PC-3 (cell line): ENCODE measurements at regions not wholly inside any gene's neighbourhood (a gene's known extent, or its start where the extent isn't known, plus 50 kb on each side); places are given as distances from the start of the nearest gene placed in this dataset.

Source experiments
- ATAC-seq: fragments of 200-7000 bp; cut with Tn5 transposase; 2 replicates; pipeline ENCODE4 v1.9.1; 2020; ENCODE audit warnings: mild to moderate bottlenecking, moderate library complexity
- BruUV-seq: library from RNA; stranded (reverse); fragments of 400-500 nt; replicated peaks from 2 replicates; lab custom pipeline; 2021; lab: Mats Ljungman, UMichigan
- CTCF ChIA-PET: fragments of 300-600 bp; sonication (Branson Sonifier 250); formaldehyde crosslinking; loops from one replicate; lab custom pipeline; 2022; ENCODE audit warnings: antibody characterized with exemption; lab: Charles Lee
- POLR2A ChIA-PET: fragments of 300-600 bp; sonication (Branson Sonifier 250); formaldehyde crosslinking; loops from one replicate; lab custom pipeline; 2022; ENCODE audit warnings: antibody characterized with exemption; ENCODE audit not compliant: unreplicated experiment; lab: Charles Lee
- DNase-seq: peaks from one replicate; pipeline ENCODE4 v3.0.0-alpha.2; 2015
- H2AFZ ChIP-seq: fragments of 300-600 bp; sonication (generic); 2 replicates; pipeline ENCODE4 v1.6.0; 2016; ENCODE audit warnings: antibody characterized with exemption, low read length
- H3F3A ChIP-seq: fragments of 300-600 bp; sonication (generic); one replicate; pipeline ENCODE4 v1.6.0; 2017; ENCODE audit warnings: antibody characterized with exemption, low read length, control low read depth, mild to moderate bottlenecking; ENCODE audit not compliant: unreplicated experiment
- H3K27ac ChIP-seq: fragments of 300-600 bp; sonication (generic); 2 replicates; pipeline ENCODE4 v1.5.1; 2016; ENCODE audit warnings: mild to moderate bottlenecking, low read length
- H3K27me3 ChIP-seq: fragments of 300-600 bp; sonication (generic); 2 replicates; pipeline ENCODE4 v1.6.1; 2016; ENCODE audit warnings: low read length, mixed read lengths
- H3K36me3 ChIP-seq: fragments of 300-600 bp; sonication (generic); 2 replicates; pipeline ENCODE4 v1.6.1; 2016; ENCODE audit warnings: low read depth, mixed run types, low read length, mixed read lengths
- H3K4me1 ChIP-seq: fragments of 300-600 bp; sonication (generic); 2 replicates; pipeline ENCODE4 v1.5.1; 2016; ENCODE audit warnings: low read length; ENCODE audit not compliant: insufficient read depth
- H3K4me2 ChIP-seq: fragments of 300-600 bp; sonication (generic); 2 replicates; pipeline ENCODE4 v1.6.0; 2016; ENCODE audit warnings: low read length
- H3K4me3 ChIP-seq: fragments of 300-600 bp; sonication (generic); 2 replicates; pipeline ENCODE4 v1.5.1; 2016; ENCODE audit warnings: mild to moderate bottlenecking, low read length, mixed read lengths
- H3K79me2 ChIP-seq: fragments of 300-600 bp; sonication (generic); 2 replicates; pipeline ENCODE4 v1.6.1; 2017; ENCODE audit warnings: low read length, mixed read lengths
- H3K9ac ChIP-seq: fragments of 300-600 bp; sonication (generic); 2 replicates; pipeline ENCODE4 v1.6.0; 2016; ENCODE audit warnings: mild to moderate bottlenecking, low read length
- H3K9me2 ChIP-seq: fragments of 300-600 bp; sonication (generic); replicated peaks from 2 replicates; pipeline ENCODE4 v1.6.1; 2016; ENCODE audit warnings: mixed run types, low read length, mixed read lengths
- H3K9me3 ChIP-seq: fragments of 300-600 bp; sonication (generic); 2 replicates; pipeline ENCODE4 v1.6.1; 2016; ENCODE audit warnings: low read length, mixed read lengths
- H4K20me1 ChIP-seq: fragments of 300-600 bp; sonication (generic); 2 replicates; pipeline ENCODE4 v1.6.1; 2016; ENCODE audit warnings: low read length, mixed read lengths
- EZH2 ChIP-seq: fragments of 300-600 bp; sonication (generic); IDR thresholded peaks from one replicate; pipeline ENCODE4 v1.6.1; 2017; ENCODE audit warnings: antibody characterized with exemption, mild to moderate bottlenecking, low read length; ENCODE audit not compliant: unreplicated experiment
- EZH2phosphoT487 ChIP-seq: fragments of 300-600 bp; sonication (generic); IDR thresholded peaks from 2 replicates; pipeline ENCODE4 v1.6.1; 2018; ENCODE audit warnings: mild to moderate bottlenecking, antibody characterized with exemption, low read length, borderline replicate concordance
- intact Hi-C: fragments of 100-400 bp; cut with micrococcal nuclease; formaldehyde crosslinking; loops from 2 replicates; pipeline ENCODE4 v1.9.0; 2023
- TF ChIP-seq, protein P1 (sequence below): fragments of 300-600 bp; sonication (generic); conservative IDR thresholded peaks from 2 replicates; pipeline ENCODE4 v1.5.1; 2017; ENCODE audit warnings: antibody characterized with exemption, low read depth, mild to moderate bottlenecking, low read length

DNA sequence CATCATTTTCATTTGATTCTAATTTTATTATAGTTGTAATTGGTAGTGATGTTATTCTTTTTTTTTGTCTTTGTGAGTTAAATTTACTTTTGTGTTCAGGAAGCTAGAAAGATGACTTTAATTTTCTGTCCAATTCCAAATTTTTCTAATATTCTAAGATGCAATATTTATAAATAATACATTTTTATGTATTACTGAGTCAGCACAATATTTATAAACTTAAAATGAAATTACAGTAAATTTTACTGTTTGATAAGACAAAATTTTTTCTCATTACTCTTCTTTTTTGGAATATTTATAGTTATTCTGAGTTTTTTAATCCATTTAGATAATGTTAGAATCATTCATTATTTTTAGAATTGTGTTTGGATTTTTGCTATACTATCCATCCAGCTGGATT is 1637.9 kb upstream of the ACO1 start:
- H4K20me1 ChIP-seq: no peaks in the 10 kb centered on the region
- no peaks in the 10 kb centered on the region for H3K27me3 ChIP-seq
- ChIA-PET CTCF (no interaction called here), POLR2A (no interaction called here)
- no peak overlapping the region for H2AFZ ChIP-seq
- no peaks in the 10 kb centered on the region for H3K4me1 ChIP-seq
- H3K9ac ChIP-seq: no peak overlapping the region
- no peaks in the 10 kb centered on the region for H3F3A ChIP-seq
- TF ChIP-seq, protein P1, sequence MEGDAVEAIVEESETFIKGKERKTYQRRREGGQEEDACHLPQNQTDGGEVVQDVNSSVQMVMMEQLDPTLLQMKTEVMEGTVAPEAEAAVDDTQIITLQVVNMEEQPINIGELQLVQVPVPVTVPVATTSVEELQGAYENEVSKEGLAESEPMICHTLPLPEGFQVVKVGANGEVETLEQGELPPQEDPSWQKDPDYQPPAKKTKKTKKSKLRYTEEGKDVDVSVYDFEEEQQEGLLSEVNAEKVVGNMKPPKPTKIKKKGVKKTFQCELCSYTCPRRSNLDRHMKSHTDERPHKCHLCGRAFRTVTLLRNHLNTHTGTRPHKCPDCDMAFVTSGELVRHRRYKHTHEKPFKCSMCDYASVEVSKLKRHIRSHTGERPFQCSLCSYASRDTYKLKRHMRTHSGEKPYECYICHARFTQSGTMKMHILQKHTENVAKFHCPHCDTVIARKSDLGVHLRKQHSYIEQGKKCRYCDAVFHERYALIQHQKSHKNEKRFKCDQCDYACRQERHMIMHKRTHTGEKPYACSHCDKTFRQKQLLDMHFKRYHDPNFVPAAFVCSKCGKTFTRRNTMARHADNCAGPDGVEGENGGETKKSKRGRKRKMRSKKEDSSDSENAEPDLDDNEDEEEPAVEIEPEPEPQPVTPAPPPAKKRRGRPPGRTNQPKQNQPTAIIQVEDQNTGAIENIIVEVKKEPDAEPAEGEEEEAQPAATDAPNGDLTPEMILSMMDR: no peak
- TF ChIP-seq EZH2: no peak
- TF ChIP-seq EZH2phosphoT487: no peak
- no peaks in the 10 kb centered on the region for H3K79me2 ChIP-seq
- intact Hi-C loops: no loop called here
- H3K4me3 ChIP-seq: no peak overlapping the region
- H3K4me2 ChIP-seq: no peak overlapping the region
- H3K36me3 ChIP-seq: no peaks in the 10 kb centered on the region
- ATAC-seq (no peak), DNase-seq (no peak)
- H3K9me3 ChIP-seq: no peaks in the 10 kb centered on the region
- no peaks in the 10 kb centered on the region for H3K9me2 ChIP-seq
- BruUV-seq: no TSS peak
- no peak overlapping the region for H3K27ac ChIP-seq

DNA sequence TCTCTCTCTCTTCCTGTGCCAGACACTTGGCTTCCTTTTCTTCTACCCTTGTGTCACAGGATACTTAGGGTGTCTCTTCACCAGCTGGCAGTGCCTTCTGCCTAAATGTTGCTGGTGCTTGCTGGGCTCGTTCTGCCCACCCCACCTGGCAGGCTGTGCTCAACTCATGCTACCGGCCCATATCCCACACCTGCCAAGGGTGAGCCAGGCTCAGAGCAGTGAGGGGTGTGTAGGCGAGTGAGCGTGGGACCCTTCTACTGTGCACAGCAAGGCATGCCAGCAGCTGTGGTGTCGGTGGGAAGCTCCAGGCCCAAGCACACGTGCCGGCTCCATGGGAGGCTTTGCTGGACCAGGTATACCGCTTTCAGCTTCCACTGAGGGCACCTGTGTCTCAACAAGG is 1626.7 kb upstream of the ACO1 start:
- ChIA-PET POLR2A (no interaction called here), CTCF (no interaction called here)
- TF ChIP-seq, protein P1: no peak
- no peak overlapping the region for H3K4me2 ChIP-seq
- no TSS peak for BruUV-seq
- H3K4me3 ChIP-seq: no peak overlapping the region
- H3K27ac ChIP-seq: no peak overlapping the region
- no peak for ATAC-seq
- H3F3A ChIP-seq: no peaks in the 10 kb centered on the region
- H2AFZ ChIP-seq: no peak overlapping the region
- H3K9ac ChIP-seq: no peak overlapping the region
- no peaks in the 10 kb centered on the region for H3K36me3 ChIP-seq
- intact Hi-C loops: no loop called here
- H3K9me2 ChIP-seq: no peaks in the 10 kb centered on the region
- no peaks in the 10 kb centered on the region for H3K4me1 ChIP-seq
- H4K20me1 ChIP-seq: no peaks in the 10 kb centered on the region
- no peaks in the 10 kb centered on the region for H3K79me2 ChIP-seq
- DNase-seq: no peak
- H3K9me3 ChIP-seq: no peaks in the 10 kb centered on the region
- peaks cover 4% of the 10 kb centered on the region; the same call in 1 of the 2 replicates for H3K27me3 ChIP-seq

DNA sequence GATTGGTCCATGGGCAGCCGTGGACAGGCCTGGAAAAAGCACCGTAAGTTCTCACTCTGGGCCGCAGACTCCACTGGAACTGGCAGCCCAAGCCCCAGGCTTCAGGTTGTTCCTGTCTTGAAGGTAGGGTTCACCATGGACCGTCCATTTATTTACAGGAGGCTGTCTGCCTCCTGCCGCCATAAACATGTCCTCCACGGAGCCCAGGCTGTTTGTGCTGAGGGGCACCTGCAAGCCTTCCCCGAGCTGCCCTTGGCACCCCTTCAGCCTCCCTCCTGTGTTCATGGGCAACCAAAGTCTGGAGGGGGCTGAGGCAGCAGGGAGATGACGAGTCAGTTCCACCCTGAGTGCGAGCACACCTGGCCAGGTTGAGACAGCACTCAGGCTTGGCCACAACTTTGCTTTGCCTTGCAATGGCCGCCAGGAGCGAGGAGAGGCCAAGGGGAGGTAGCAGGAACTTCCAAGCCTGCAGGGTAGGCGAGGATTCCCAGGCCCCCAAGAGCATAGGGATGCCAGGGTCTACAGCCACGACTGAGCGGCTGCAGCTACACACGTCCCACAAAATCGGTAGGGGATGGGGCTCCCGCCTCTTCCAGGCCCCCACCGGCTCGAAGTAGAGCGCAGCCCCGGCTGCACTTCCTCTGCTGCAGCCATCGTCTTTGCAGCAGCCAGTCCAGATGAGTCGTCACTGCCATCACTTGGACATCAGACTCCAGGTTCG is 1625.6 kb upstream of the ACO1 start:
- peaks cover 4% of the 10 kb centered on the region; the same call in 1 of the 2 replicates for H3K27me3 ChIP-seq
- H4K20me1 ChIP-seq: no peaks in the 10 kb centered on the region
- no peak overlapping the region for H3K9ac ChIP-seq
- H2AFZ ChIP-seq: no peak overlapping the region
- H3K4me3 ChIP-seq: no peak overlapping the region
- no TSS peak for BruUV-seq
- no peaks in the 10 kb centered on the region for H3K4me1 ChIP-seq
- DNase-seq: no peak
- no peak overlapping the region for H3K4me2 ChIP-seq
- no peaks in the 10 kb centered on the region for H3F3A ChIP-seq
- ChIA-PET POLR2A (no interaction called here), CTCF (no interaction called here)
- no peaks in the 10 kb centered on the region for H3K9me3 ChIP-seq
- H3K79me2 ChIP-seq: no peaks in the 10 kb centered on the region
- H3K9me2 ChIP-seq: no peaks in the 10 kb centered on the region
- no peaks in the 10 kb centered on the region for H3K36me3 ChIP-seq
- intact Hi-C loops: no loop called here
- TF ChIP-seq EZH2: no peak
- TF ChIP-seq, protein P1: no peak
- TF ChIP-seq EZH2phosphoT487: no peak
- ATAC-seq: no peak
- H3K27ac ChIP-seq: no peak overlapping the region
